B cell (primary cell): ENCODE measurements at regions not wholly inside any gene's neighbourhood (a gene's known extent, or its start where the extent isn't known, plus 50 kb on each side); places are given as distances from the start of the nearest gene placed in this dataset.

Source experiments
- ATAC-seq: fragments of 200-7000 bp; cut with Tn5 transposase; one replicate; pipeline ENCODE4 v1.10.0; 2021; ENCODE audit warnings: low read depth, mild to moderate bottlenecking, moderate number of reproducible peaks, moderate library complexity
- CTCF ChIA-PET: fragments of 350-600 bp; sonication (Branson Sonifier 250); formaldehyde crosslinking; loops from one replicate; lab custom pipeline; 2021; ENCODE audit warnings: antibody characterized with exemption, inconsistent platforms; lab: Charles Lee
- POLR2A ChIA-PET: fragments of 350-600 bp; sonication (Branson Sonifier 250); formaldehyde crosslinking; loops from one replicate; lab custom pipeline; 2021; ENCODE audit warnings: antibody characterized with exemption; lab: Charles Lee
- DNase-seq: peaks from one replicate; pipeline ENCODE4 v3.0.0; 2013
- H2AFZ ChIP-seq: 2 replicates; pipeline ENCODE4 v1.6.1; 2012; ENCODE audit warnings: mild to moderate bottlenecking, low read depth, low read length; ENCODE audit not compliant: insufficient read depth, poor library complexity, severe bottlenecking
- H3K27ac ChIP-seq, 2 donors: 1 replicate in 1 of 2; 2 replicates in 1 of 2; pipeline ENCODE4 v1.5.1; 2012 to 2013; ENCODE audit warnings: low read length in 2 of 2, mild to moderate bottlenecking in 2 of 2, moderate library complexity in 1 of 2
- H3K27me3 ChIP-seq, 4 experiments: fragments of 200-600 bp in 1 of 4; sonication (generic) in 1 of 4; replicated peaks in 1 of 4; 1 replicate in 2 of 4; 2 replicates in 2 of 4; pipeline versions ENCODE4 v1.6.1 to v1.7.0; 2013 to 2016; ENCODE audit warnings: low read length in 3 of 4, mild to moderate bottlenecking in 2 of 4, mixed read lengths in 1 of 4, moderate library complexity in 1 of 4; ENCODE audit not compliant: insufficient read depth in 4 of 4, control insufficient read depth in 3 of 4; ENCODE audit errors: control extremely low read depth in 1 of 4
- H3K36me3 ChIP-seq, 2 experiments: replicated peaks in 1 of 2; 1 replicate in 1 of 2; 2 replicates in 1 of 2; pipeline versions ENCODE4 v1.6.1 to v1.7.1; 2013; ENCODE audit warnings: low read length in 1 of 2; ENCODE audit not compliant: insufficient read depth in 2 of 2, control insufficient read depth in 1 of 2; ENCODE audit errors: control extremely low read depth in 1 of 2, extremely low read depth in 1 of 2
- H3K4me1 ChIP-seq, 2 donors: fragments of 200-600 bp in 1 of 2; sonication (generic) in 1 of 2; 1 replicate in 1 of 2; 2 replicates in 1 of 2; pipeline versions ENCODE4 v1.5.1 to v1.6.1; 2013 to 2017; ENCODE audit warnings: low read length in 2 of 2; ENCODE audit not compliant: control insufficient read depth in 2 of 2, insufficient read depth in 2 of 2
- H3K4me2 ChIP-seq: replicated peaks from 2 replicates; pipeline ENCODE3; 2012; ENCODE audit warnings: mild to moderate bottlenecking, low read depth, low read length; ENCODE audit not compliant: poor library complexity, severe bottlenecking
- H3K4me3 ChIP-seq, 5 experiments: fragments of 200-600 bp in 1 of 5; sonication (generic) in 1 of 5; 1 replicate in 3 of 5; 2 replicates in 2 of 5; pipeline versions ENCODE4 v1.5.1 to v1.7.0; 2011 to 2016; ENCODE audit warnings: low read length in 4 of 5, mild to moderate bottlenecking in 4 of 5, low read depth in 2 of 5, control low read depth in 1 of 5, moderate library complexity in 1 of 5; ENCODE audit not compliant: insufficient read depth in 1 of 5; ENCODE audit errors: control extremely low read depth in 1 of 5, extremely low read depth in 1 of 5
- H3K79me2 ChIP-seq: fragments of 200-600 bp; sonication (generic); one replicate; pipeline ENCODE4 v1.6.0; 2016; ENCODE audit warnings: low read length; ENCODE audit not compliant: control insufficient read depth, insufficient read depth
- H3K9ac ChIP-seq: fragments of 200-600 bp; sonication (generic); 2 replicates; pipeline ENCODE4 v1.6.1; 2017; ENCODE audit warnings: mild to moderate bottlenecking, low read length, moderate library complexity
- H3K9me3 ChIP-seq, 3 donors: one replicate each; pipeline versions ENCODE4 v1.6.1 to v1.7.1; 2013; ENCODE audit warnings: low read length in 2 of 3; ENCODE audit not compliant: control insufficient read depth in 2 of 3, insufficient read depth in 1 of 3; ENCODE audit errors: control extremely low read depth in 1 of 3
- H4K20me1 ChIP-seq: 2 replicates; pipeline ENCODE4 v1.6.0; 2012; ENCODE audit warnings: mild to moderate bottlenecking, low read length; ENCODE audit not compliant: insufficient read depth, control insufficient read depth, poor library complexity, severe bottlenecking
- H3K27ac Mint-ChIP-seq: one replicate; pipeline ENCODE4 v1.8.0; 2021; ENCODE audit warnings: mixed read lengths
- H3K27me3 Mint-ChIP-seq: one replicate; pipeline ENCODE4 v1.8.0; 2021; ENCODE audit warnings: mixed read lengths
- H3K4me1 Mint-ChIP-seq: one replicate; pipeline ENCODE4 v1.8.0; 2021; ENCODE audit warnings: mixed read lengths
- H3K4me3 Mint-ChIP-seq: one replicate; pipeline ENCODE4 v1.8.0; 2021; ENCODE audit warnings: mixed read lengths
- H3K9me3 Mint-ChIP-seq: one replicate; pipeline ENCODE4 v1.8.0; 2022; ENCODE audit warnings: mixed read lengths; ENCODE audit not compliant: insufficient read depth
- CTCF ChIP-seq: fragments of 200-600 bp; IDR thresholded peaks from one replicate; pipeline ENCODE4 v1.8.0; 2022; ENCODE audit warnings: antibody characterized with exemption, mild to moderate bottlenecking
- EZH2 ChIP-seq: IDR thresholded peaks from 2 replicates; pipeline ENCODE4 v1.6.1; 2012; ENCODE audit warnings: borderline replicate concordance, low read depth, mild to moderate bottlenecking, moderate library complexity, low read length; ENCODE audit not compliant: insufficient read depth, poor library complexity, severe bottlenecking
- whole genome bisulfite sequencing: methylation state at CpG from one replicate; pipeline ENCODE4 v1.1.5; 2013; ENCODE audit warnings: missing lambda C conversion rate; ENCODE audit not compliant: insufficient coverage; 5-methylcytosine and 5-hydroxymethylcytosine counted together
- intact Hi-C: fragments of 100-400 bp; cut with micrococcal nuclease; formaldehyde crosslinking; loops from one replicate; pipeline ENCODE4 v1.10.0; 2022

DNA sequence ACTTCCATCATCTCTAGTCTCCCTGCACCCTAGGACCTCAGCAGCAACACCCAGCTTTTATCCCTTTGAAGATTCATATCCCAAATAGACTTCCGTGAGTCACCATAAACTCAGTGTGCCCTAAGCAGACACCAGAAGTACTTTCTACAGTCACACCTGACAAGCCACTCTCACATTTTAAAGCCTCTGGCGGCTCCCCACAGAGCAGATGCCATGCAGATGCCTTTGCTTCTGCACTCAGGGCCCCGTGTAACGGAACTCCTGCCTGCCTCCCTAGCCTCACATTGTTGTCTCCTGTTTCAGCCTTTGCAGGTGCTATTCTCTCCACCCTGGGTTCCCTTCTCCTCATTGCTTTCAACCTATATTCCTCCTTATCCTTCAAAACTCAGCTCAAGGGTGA lies 155.5 kb upstream of the SLC24A5 start:
- POLR2A ChIA-PET = no interaction called here
- no peak overlapping the region for H3K4me3 ChIP-seq
- no peak overlapping the region for H3K27ac Mint-ChIP-seq
- H3K36me3 ChIP-seq = no peaks in the 10 kb centered on the region
- TF ChIP-seq EZH2 = no peak
- no peak for TF ChIP-seq CTCF
- no peak overlapping the region for H3K4me2 ChIP-seq
- H3K79me2 ChIP-seq = no peaks in the 10 kb centered on the region
- peaks cover 21% of the 10 kb centered on the region for H3K27me3 Mint-ChIP-seq
- no peaks in the 10 kb centered on the region for H3K9me3 ChIP-seq
- H3K4me3 Mint-ChIP-seq = no peak overlapping the region
- H3K4me1 Mint-ChIP-seq = peaks cover 11% of the 10 kb centered on the region
- 86% methylated on average over 4 of the region's 4 CpGs for WGBS
- DNase-seq (no peak), ATAC-seq (no peak)
- peaks cover 0 to 2% (median 0%) of the 10 kb centered on the region in 4 experiments for H3K27me3 ChIP-seq
- no peaks in the 10 kb centered on the region for H3K9me3 Mint-ChIP-seq
- no peak overlapping the region for H2AFZ ChIP-seq
- no peaks in the 10 kb centered on the region for H4K20me1 ChIP-seq
- CTCF ChIA-PET = no interaction called here
- intact Hi-C loops = no loop called here
- H3K27ac ChIP-seq = no peak overlapping the region
- no peak overlapping the region for H3K9ac ChIP-seq
- H3K4me1 ChIP-seq = peaks cover 3 to 11% of the 10 kb centered on the region in 2 donors

GRCh38 chr15:47968593-47968992 lies 152.2 kb upstream of the SLC24A5 start:
- intact Hi-C loops = no loop called here
- Histone ChIP-seq H3K27me3 (no peaks in the 10 kb centered on the region), H3K9me3 (no peaks in the 10 kb centered on the region), H3K9ac (no peak overlapping the region), H3K4me3 (no peak overlapping the region), H3K4me2 (no peak overlapping the region), H3K79me2 (no peaks in the 10 kb centered on the region), H3K27ac (no peak overlapping the region), H3K4me1 (no peaks in the 10 kb centered on the region), H4K20me1 (no peaks in the 10 kb centered on the region), H2AFZ (no peak overlapping the region), H3K36me3 (no peaks in the 10 kb centered on the region)
- Mint-ChIP-seq H3K4me3 (no peak overlapping the region), H3K9me3 (no peaks in the 10 kb centered on the region), H3K27ac (no peak overlapping the region), H3K4me1 (no peaks in the 10 kb centered on the region), H3K27me3 (peaks cover 17% of the 10 kb centered on the region)
- POLR2A ChIA-PET = no interaction called here
- 100% methylated on average over 1 of the region's 1 CpG for WGBS
- ATAC-seq (no peak), DNase-seq (no peak)
- CTCF ChIA-PET = no interaction called here
- no peak for TF ChIP-seq CTCF
- TF ChIP-seq EZH2 = no peak
